T-helper 9 cell (primary cell): ENCODE measurements at regions not wholly inside any gene's neighbourhood (a gene's known extent, or its start where the extent isn't known, plus 50 kb on each side); places are given as distances from the start of the nearest gene placed in this dataset.

Experiments used
- DNase-seq: peaks from one replicate; pipeline ENCODE4 v3.0.0-alpha.2; 2020

DNA sequence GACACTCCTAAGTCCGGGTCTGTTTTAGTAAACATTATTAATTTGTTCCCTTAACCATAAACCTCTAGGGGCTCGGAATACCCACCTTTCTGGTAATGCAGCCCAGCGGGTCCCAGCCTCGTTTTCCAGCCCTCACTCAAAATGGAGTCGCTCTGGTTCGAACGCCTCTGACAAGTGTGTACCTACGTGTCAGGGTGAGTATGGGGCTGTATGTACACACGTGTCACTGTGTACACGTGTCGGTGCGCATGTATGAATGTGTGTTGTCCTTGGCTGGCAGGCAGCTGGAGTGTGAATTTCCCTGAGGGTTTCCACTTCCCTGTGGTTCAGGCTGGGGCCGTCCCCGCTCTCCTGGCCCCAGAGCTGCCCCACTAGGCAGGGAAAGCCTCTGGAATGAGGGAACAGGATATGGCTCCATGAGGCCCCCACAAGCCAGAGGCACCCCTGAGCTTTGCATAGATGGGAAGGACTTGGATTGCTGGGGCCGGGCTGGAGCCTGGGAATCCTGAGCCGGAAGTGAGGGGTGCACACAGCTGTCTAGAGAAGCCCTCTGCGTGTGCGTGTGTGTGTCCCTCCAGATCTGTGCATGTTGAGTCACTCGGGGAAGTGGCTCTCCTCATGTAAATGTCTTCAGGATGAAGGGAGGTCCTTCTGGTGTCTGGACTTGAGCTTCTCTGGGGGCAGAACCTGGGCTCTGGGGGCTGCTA lies 160.8 kb upstream of the IER5L start:
- DNase-seq = no peak

DNA sequence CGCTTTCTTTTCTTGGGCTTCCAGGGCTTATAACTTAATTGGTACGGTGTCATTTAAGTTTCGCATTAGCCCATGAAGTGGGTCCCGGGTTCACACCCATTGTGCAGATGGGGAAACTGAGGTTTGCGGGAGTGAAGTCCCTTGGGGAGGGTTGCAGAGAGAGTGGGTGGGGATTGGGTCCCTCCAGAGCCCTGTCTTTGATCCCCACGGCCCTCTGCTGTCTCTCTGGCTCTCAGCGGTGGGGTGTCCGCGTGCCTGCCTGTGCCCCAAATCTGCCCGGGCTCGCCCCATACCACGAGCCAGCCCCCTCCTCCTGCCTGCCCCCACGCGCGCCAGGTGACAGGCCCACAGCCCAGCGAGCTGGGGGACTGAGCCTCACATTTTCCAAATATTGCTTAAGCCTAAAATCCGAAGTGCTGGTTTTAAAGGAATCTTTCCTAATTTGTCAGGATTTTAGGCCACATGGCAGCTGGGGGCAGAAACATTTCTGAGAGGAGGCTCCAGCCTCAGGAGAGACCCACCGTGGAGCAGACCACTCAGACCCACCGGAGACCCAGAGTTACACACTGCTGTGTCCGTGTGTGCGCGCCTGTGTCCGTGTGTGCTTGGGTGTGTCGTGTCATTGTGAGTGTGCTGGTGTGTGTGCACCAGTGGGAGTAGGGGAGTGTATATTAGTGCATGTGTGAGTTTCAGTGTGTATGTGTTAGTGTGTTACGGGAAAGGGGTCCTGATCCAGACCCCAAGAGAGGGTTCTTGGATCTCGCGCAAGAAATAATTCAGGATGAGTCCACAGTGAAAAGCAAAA lies 159.5 kb upstream of the IER5L start:
- DNase-seq = no peak

DNA sequence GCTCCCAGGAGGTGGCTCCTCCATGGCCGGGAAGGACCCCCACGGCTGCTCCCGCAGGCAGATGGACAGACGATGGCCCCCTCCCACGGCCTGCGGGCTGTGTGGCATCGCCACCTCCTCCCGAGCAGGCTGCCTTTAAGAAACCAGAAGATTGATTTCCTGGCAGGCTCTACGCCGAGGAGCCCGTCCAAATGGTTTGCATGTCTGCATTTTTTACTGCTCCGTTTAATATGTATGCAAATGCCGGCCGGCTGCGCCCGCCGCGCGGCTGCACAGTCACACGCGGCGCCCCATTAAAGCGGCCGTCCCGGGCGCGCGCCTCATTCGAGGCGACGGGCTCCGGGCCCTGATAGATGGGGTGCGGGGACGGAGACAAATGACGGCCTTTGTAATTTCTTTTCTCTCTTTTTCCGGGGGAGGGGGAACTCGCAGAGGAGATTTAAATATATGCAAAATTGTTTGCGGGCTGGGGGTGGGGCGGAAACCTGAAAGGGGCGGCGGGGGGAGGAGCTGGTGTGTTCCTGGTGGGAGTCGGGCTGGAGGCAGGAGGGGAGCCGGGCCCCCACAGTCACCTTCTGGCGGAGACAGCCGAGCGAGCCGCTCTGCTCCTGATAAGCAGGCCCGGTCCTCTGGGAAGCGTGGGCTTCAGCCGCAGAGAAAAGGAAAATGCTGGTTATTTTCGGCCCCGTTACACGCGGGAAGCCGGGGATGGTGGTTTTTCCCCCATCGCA lies 158.7 kb upstream of the IER5L start:
- DNase-seq = no peak

DNA sequence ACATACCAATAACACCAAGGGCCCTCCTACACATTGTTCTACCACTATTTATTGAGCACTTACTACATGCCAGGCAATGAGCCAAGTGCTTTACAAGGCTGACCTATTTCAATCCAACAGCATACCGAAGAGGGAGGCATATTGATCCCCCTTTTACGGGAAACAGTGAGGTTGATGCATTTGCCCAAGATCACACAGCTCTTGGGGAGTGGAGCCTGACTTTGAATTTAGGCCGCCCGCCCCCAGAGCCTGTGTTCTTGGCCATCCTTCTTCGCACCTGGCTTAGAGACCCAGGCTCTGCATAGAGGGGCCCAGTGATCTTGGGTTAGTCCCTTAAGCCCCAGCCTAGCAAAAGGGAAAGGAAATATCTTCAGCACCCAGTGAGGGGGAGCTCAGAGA lies 158.1 kb upstream of the IER5L start:
- no peak for DNase-seq

DNA sequence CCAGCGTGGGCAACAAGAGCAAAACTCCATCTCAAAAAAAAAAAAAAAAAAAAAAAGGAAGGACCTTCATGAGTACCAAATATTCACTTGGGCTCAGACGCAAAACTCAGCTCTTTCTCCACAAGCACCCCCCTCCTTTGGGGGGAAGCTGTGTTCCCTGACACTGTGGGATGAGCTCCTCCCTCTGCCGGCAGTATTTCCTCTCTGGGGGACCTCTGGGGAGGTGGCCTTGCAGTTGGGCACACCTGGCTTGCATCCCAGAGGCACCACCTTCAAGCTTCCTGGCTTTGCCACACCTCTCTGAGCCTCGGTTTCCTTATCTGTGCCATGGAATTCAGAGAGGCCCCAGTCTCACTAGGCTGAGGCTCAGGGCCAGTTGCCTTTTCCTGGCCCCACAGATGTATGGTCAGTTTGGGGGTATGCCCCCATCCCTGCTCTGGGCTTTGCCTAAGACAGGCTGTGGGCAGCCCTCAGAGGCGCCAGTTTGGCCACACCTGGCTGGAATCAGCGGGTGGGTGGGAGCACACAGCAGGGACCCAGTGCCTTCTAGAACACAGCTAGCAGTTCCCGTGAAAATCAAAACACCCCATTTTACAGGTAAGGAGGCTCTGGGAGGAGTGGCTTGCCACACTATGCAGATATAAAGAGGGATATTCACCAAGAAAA lies 157.5 kb upstream of the IER5L start:
- no peak for DNase-seq

DNA sequence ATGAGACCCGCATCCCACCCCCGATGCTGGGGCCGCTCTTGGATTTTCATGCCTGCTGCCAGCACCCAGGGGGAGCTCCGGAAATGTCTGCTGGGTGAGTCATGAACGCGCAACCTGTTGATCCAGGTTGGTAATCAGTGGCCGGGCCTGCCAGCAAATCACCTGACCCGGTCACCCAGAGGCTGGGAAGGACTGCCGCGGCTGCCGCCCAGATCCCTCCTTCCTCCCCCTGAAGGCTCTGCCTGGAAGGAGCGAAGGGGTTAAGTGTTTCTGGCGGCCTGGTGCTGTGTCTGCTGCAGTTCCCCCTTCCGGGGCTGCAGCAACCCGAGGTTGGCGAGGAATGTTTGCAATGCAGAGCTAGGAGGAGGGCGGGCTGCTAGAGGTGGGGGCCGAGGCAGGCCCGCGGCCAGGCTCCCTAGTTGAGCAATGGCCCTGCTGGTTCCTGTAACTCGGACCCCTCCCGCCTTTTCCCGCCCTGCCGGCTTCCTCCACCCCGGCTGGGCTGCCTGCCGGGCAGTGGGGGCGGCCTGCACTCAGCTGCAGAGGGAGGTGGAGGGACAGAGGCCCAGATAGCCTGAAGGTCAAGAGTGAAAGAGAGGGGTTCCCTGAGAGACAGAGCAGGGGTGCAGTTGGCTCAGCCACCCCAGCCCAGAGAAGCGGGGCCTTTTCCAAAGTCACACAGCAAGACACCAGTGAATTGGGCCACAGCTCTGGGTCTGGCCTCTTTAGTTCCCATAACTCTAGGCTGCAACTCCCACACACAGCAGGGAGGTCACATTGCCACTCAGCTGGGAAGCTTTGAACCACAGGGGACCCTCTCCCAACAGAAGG lies 156.3 kb upstream of the IER5L start:
- DNase-seq = no peak

DNA sequence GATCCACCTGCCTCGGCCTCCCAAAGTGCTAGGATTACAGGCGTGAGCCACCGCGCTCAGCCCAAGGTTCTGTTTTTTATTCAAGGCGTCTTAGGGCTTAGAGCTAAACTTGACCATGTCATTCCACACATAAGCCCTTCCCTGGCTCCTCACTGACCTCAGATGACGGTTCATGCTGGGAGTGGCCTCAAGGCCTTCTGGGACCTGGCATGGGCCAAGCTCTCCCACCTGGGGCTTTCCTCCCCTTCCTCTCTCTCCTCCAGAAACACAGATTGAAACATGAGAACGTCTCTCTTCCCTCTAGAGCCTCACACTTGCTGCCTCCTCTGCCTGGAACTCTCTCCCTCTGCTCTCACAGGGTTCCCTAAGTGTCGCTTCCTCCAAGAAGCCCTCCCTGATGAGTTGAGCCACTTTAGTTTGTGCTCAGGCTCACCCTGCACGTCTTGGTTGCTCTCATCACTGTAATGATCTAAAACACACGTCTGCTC lies 155.6 kb upstream of the IER5L start:
- no peak for DNase-seq

DNA sequence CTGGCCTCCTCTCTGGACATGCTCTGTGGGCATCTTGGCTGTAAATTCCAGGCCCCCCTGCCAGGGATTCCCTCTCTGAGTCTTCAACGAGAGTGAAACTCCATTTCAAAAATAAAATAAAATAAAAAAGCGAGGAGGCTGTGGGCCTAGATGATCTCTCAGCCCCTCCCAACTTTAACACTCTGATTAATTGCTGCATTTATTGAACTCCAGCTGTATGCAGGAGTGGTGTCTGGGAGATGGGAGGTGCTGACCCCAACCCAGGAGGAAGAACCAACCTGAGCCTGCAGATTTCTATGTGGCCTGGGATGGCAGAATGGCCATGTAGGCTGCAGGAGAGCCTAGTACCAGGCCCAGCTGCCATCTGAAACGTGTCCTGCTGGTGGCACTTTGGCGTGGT lies 154.5 kb upstream of the IER5L start:
- no peak for DNase-seq

DNA sequence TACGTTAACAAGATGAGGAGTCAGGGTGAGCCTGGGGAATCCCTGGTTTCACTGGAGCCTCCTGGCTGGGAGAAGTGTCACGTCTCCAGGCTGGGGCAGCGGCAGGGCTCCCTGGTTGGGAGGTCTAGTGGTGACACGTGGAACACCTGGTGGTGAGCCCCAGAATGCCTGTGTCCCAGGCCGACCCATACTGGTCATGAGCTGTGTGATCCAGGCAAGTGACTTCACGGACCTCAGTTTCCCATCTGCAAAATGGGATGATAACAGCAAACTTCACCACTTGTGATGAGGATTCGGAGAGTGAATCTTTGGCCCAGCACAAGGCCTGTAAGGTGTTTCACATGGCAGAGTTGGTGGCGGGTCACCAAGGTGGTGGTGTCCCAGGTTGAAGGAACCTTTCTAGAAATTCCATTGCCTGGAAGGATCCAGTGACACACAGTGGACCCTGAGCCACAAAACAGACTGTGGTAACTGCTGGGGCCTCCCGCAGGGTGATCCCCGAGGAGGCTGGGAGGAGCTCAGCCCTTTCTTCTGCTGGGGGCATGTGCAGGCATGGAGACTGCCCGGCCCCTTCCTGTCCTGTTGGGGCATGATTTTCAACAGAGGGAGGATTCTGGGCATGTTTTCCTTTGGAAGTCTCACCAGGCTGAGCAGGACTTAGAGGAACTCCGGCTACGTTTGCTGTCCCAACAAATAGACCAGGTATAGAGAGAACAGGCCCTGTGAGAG lies 153.9 kb upstream of the IER5L start:
- no peak for DNase-seq

DNA sequence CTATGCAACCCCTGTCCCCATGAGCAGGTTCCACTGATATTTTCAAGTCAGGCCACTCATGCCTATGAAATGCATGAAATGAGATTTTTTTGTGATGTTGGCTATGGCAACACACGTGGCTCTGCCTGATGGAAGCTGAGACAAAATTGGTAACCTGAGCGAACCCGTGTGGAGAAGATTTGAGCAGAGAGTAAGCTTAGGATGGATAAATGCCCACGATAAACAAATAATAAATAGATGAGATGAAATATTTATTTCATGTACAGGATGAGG lies 153.4 kb upstream of the IER5L start:
- no peak for DNase-seq

DNA sequence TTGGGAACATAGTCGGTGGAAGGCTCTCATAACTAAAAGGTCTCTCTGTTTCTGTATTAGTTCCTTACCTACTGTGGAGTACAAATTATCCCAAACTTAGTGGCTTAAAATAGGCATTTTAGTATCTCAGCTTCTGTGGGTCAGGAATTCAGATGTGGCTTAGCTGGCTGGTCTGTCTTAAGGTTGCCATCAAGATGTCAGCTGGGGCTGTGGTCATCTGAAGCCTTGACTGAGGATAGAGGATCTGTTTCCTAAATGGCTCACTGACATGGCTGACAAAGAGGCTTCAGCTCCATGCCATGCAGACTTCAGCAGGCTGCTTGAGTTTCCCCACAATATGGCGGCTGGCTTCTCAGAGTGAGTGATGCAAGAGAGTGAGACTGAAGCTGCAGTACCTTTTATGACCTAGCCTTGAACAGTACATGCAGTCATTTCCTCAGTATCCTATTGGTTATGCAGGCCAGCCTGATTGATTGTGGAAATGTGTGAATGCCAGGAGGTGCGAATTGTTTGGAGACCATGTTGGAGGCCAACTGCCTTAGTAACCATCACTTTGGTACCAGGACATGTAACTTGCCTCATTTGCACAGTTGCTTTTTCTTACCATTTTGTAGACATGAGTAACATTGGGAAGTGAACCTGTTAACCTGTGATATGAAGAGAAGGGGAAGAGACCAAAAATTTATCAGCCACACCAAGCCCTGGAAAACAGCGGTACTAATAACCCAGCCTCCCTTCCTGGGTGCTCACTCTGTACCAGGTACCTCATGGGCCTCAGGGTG lies 152.8 kb upstream of the IER5L start:
- no peak for DNase-seq

DNA sequence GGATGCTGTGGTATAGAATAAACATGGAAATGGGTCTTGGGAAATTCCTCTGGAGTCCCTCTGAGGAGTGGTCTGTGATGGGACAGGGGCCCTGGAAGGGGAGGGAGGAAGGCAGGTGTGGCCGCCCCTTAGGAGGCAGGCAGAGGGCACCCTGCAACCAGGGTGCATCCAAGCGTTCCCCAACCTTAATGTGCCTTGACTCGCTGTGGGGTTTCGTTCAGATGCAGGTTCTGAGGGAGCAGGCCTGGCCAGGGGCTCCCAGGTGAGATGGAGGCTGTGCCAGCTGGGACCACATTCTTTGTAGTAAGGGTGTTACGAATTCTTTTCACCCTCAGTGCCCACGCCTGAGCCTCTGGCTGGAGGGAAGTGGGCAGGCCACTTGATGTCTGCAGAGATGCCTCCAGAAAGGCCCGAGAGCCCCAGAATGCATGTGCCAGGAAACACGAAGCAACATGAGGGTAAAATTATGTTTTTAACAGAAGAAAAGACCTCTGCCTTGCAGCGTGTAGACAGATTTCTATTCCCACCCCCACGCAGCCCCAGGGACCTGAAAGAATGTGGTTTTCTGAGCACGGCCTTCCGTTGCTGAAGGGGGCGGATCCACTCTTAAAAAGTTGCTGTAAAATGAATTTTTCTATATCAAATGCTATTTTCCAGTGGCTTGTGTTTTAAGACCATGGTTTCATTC lies 150.4 kb upstream of the IER5L start:
- DNase-seq = no peak

DNA sequence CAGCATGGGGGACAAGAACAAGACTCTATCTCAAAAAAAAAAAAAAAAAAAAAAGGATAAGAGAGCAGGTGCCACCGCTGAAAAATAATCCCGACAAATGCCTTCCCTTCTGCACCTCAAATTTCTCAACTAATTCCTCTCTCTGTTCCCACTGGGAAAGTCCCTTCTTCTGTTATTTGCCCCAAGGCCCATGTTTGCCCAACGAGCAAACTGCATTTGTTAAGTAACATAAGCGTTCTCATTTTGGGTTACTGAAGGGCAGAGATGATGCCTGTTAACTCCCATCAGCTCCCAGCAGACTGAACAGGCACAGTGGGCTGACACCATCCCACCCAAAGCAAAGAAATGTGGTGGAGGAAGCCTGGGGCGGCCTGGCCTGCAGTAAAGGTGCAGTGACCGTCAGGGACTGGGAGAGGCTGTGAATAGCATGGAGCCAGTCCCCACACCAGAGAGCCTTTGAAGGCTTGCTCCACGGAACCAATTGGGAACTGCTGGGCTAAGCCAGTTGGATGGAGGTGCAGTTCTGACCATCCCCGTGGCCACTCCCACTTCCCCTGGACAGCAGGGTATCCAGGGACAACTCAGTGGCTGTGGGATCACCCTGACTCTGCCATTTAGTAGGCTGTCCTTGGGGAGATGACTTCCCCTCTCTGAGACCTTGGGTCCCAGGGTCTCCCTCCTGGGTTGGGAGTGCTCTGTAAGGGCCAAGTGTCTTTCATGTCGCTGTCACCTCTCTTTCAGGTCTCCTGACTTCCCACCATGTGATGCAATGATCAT lies 149.7 kb upstream of the IER5L start:
- DNase-seq = no peak

DNA sequence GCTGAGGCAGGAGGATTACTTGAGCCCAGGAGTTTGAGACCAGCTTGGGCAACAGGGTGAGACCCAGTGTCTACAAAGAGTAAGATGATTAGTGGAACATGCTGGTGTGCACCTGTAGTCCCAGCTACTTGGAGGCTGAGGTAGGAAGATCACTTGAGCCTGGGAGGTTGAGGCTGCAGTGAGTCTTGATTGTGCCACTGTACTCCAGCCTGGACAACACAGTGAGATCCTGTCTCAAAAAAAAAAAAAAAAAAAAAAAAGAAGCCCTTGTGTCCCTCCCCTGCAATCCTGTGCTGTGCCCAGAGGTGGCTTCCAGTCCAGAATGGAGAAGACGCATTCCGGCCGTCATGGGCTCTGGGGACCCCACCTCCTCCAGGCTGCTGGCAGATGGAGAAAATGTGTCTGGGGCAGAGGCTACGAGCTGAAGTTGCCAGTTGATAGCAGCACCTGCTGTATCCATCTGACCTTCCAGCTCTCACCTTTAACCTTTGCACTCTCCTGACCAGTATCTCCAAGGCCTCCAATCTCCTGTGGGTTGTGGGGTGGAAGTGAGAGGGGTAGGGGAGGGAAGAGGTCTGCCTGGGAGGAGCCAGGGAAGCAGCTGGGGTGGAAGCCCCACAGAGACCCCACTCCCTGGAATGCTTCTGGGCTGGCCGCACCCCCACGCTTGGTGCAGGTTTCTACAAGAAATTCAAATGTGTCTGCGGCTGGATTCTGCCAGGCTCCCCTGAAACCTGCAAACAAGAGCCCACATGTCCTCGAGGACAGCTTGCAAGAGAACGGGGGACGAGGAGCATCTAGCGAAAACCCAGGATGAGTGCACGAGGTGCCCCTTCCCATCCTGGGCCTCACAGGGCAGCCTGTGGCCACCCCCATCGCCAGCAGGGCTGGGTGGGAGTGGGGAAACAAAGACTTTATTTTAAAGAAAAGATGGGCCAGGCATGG lies 148.3 kb upstream of the IER5L start:
- DNase-seq = no peak

DNA sequence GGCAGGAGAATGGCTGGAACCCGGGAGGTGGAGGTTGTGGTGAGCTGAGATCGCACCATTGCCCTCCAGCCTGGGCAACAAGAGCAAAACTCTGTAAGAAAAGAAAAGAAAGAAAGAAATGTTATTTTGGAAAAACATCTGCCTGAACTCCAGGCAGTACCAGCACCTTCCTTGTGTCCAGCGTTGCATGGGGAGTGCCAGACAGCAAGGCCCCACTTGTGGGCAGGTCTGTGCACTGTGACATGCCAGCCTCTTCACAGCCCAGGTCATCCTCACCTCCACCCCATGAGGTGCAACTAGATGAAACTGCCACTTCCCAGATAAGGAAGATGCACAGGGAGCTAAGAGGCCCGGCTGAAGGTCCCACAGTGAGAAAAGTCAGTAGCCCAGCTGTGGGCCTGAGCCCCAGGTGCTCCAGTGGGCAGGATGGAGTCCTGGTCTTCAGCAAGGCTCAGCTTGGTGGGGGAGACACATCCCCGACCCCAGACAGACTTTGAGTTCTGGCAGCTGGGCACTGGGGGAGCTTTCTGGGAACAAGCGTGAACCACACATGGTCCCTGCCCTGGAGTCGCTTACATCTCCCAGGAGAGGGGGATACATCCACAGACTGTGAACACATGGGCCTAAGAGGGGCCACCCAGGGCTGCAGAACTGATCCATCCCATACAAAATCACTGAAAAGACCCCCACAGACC lies 146.9 kb upstream of the IER5L start:
- DNase-seq = no peak

DNA sequence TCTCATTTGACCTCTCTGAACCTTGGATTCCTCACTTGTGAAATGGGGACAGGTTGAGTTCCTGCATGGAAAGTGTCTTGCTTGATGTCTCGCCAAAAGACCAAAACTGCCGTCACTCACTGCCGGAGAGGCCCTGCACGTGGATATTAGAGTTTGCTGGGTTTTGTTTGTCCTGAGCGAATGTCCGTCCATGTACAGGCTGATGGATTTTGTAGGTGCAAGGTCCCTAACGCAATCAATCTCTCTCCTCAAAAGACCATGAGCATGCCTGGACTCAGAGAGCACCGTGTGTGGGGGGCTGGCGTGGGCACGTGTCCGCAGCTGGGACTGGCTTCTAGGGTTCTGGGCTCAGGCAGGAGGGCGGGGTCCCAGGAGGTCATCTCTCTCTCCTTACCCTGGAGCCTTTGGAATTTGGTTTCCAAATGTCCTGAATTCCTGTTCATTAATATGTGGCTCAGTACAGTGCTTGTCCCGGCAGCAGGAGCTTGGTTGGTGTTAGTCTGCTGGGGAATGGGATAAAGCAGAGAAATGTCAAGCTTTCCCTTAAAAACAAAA lies 146.0 kb upstream of the IER5L start:
- no peak for DNase-seq

DNA sequence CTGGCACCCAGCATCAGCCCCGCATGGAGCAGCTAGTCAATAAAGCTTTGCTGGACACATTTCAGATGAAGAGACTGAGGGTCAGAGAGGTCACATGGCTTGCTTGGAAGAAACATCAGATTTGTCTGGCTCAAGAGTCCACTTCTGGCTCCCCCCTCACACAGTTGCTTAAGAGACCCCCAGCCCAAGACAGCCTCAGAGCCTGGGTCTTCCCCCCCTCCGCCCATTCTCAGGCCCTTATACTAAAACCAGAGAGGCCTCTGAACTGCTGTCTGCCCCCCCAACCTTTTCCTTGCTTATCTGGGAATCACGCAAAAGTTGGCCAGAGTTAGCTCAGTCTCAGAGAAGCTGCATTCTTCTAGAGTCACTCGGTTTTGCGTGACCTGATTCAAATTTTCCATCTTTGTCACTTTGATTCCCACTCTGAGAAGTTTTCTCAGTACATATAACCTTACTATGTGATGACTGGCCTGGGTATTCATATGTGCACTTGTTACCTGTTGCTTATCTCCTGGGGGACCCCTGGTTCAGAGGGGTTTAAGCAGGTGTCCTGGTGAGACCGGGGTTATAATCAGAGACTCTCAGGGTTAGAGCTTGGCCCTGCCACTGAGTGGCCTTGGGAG lies 145.4 kb upstream of the IER5L start:
- DNase-seq = no peak
